ENCODE measurements at regions not wholly inside any gene's neighbourhood (a gene's known extent, or its start where the extent isn't known, plus 50 kb on each side); places are given as distances from the start of the nearest gene placed in this dataset.

DNA sequence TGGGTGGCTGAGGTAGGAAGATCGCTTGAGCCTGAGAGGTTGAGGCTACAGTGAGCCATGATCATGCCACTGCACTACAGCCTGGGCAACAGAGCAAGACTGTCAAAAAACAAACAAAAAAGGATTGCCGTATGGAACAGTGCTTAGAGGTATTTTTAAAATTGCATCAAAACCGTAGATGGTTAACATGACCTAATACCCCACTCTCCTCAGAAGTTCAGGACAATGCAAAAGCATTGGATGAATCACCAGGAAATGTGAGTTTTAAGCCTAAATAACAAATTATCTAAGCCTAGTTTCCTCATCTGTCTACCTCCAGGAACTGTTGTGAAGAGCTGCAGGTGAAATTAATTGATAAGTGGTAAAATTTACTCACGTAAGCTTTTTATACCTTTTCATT is 123.8 kb upstream of the ID4 start:
- TF ChIP-seq, protein P1, sequence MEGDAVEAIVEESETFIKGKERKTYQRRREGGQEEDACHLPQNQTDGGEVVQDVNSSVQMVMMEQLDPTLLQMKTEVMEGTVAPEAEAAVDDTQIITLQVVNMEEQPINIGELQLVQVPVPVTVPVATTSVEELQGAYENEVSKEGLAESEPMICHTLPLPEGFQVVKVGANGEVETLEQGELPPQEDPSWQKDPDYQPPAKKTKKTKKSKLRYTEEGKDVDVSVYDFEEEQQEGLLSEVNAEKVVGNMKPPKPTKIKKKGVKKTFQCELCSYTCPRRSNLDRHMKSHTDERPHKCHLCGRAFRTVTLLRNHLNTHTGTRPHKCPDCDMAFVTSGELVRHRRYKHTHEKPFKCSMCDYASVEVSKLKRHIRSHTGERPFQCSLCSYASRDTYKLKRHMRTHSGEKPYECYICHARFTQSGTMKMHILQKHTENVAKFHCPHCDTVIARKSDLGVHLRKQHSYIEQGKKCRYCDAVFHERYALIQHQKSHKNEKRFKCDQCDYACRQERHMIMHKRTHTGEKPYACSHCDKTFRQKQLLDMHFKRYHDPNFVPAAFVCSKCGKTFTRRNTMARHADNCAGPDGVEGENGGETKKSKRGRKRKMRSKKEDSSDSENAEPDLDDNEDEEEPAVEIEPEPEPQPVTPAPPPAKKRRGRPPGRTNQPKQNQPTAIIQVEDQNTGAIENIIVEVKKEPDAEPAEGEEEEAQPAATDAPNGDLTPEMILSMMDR (IDR thresholded peaks at IDR 0.05; ENCODE audit: poor library complexity, severe bottlenecking), result no peak
- ATAC-seq (ENCODE audit: low read depth), result no peak
- no peak for DNase-seq (ENCODE audit: low spot score)
- Histone ChIP-seq H3K27ac (ENCODE audit: poor library complexity, severe bottlenecking) (no peak overlapping the region), H3K4me3 (ENCODE audit: severe bottlenecking) (no peak overlapping the region), H3K4me1 (ENCODE audit: insufficient read depth, poor library complexity, severe bottlenecking) (no peaks in the 10 kb centered on the region), H3K27me3 (ENCODE audit: insufficient read depth, poor library complexity, severe bottlenecking) (no peaks in the 10 kb centered on the region), H3K9me3 (ENCODE audit: severe bottlenecking) (no peaks in the 10 kb centered on the region), H3K36me3 (ENCODE audit: low read depth) (no peaks in the 10 kb centered on the region)

DNA sequence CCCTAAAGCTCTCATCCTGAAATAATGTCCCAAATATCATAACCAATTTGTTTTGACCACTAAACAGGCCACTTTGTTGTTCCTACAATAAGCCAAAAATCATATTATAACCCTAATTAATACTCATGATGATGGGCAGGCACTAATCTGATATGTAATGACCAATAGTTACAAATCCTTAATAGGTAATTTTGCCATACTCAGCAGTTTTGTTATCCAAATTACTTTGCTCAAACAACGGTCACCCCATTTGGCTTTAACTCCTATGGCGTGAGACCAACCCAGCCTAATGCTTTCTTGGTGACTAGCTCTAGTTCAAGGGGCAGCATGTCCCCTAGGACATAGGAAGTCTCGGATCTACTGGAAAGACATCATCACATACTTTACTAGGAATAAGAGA is 123.2 kb upstream of the ID4 start:
- no peaks in the 10 kb centered on the region for H3K36me3 ChIP-seq (ENCODE audit: low read depth)
- DNase-seq (ENCODE audit: low spot score), result no peak
- H3K27me3 ChIP-seq (ENCODE audit: insufficient read depth, poor library complexity, severe bottlenecking), result no peaks in the 10 kb centered on the region
- no peaks in the 10 kb centered on the region for H3K9me3 ChIP-seq (ENCODE audit: severe bottlenecking)
- ATAC-seq (ENCODE audit: low read depth), result no peak
- no peak overlapping the region for H3K27ac ChIP-seq (ENCODE audit: poor library complexity, severe bottlenecking)
- no peaks in the 10 kb centered on the region for H3K4me1 ChIP-seq (ENCODE audit: insufficient read depth, poor library complexity, severe bottlenecking)
- no peak overlapping the region for H3K4me3 ChIP-seq (ENCODE audit: severe bottlenecking)
- TF ChIP-seq, protein P1 (IDR thresholded peaks at IDR 0.05; ENCODE audit: poor library complexity, severe bottlenecking), result no peak

DNA sequence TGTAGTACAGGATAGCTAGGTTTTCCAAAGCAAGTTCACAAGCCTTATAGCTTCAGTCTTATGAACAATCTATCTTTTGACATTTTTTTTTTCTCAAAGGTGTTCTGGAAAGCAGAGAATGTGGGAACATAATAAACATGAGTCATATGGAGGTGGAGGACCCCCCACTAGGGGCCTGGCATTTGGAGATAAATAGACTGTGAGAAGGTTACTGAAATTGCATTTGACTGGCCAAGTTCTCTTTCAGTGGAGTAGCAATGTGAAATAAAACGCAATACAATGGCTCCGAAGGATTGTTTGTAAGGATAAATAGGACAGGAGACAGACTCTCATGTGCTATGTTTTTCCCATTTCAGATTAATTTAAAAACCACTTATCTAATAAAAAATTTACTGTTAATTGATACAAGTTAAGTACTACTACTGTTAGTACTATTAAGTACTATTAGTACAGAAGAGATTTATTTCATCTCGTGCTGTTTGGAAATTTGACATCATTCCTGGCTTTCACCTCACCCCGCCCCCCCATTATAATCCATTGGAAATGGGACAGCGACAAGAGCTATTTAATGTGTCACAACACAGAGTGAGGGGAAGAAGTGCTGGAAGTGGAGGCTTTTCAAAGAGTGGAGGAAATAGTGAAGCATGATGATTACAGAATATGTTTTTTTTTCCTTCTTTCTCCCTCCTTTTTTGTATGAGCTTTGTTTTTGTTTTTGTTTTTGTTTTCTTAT is 122.6 kb upstream of the ID4 start:
- DNase-seq (ENCODE audit: low spot score), result no peak
- no peak overlapping the region for H3K4me3 ChIP-seq (ENCODE audit: severe bottlenecking)
- no peak for ATAC-seq (ENCODE audit: low read depth)
- no peaks in the 10 kb centered on the region for H3K36me3 ChIP-seq (ENCODE audit: low read depth)
- no peak overlapping the region for H3K27ac ChIP-seq (ENCODE audit: poor library complexity, severe bottlenecking)
- H3K9me3 ChIP-seq (ENCODE audit: severe bottlenecking), result no peaks in the 10 kb centered on the region
- H3K27me3 ChIP-seq (ENCODE audit: insufficient read depth, poor library complexity, severe bottlenecking), result no peaks in the 10 kb centered on the region
- no peaks in the 10 kb centered on the region for H3K4me1 ChIP-seq (ENCODE audit: insufficient read depth, poor library complexity, severe bottlenecking)
- TF ChIP-seq, protein P1 (IDR thresholded peaks at IDR 0.05; ENCODE audit: poor library complexity, severe bottlenecking), result no peak

DNA sequence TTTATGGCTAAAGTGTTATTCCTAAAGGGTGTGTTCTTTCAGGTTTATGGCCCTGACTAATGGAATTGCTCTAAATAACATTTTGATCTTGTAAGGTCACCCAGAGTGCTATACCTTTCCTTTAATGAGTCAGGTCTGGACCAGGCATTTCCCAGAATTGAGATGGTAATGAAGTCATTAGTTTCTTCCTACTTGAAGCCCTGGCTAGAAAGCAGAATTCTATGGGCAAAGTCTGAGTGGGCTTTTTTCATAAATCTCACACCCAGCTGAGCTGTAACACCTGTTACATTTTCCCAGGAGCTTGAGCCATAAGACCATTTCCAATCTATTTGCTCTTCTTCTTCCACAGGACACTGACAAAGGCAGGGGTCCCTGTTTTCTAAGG is 122.0 kb upstream of the ID4 start:
- no peaks in the 10 kb centered on the region for H3K27me3 ChIP-seq (ENCODE audit: insufficient read depth, poor library complexity, severe bottlenecking)
- ATAC-seq (ENCODE audit: low read depth) (no peak), DNase-seq (ENCODE audit: low spot score) (no peak)
- no peak overlapping the region for H3K4me3 ChIP-seq (ENCODE audit: severe bottlenecking)
- H3K27ac ChIP-seq (ENCODE audit: poor library complexity, severe bottlenecking), result no peak overlapping the region
- H3K36me3 ChIP-seq (ENCODE audit: low read depth), result no peaks in the 10 kb centered on the region
- no peaks in the 10 kb centered on the region for H3K9me3 ChIP-seq (ENCODE audit: severe bottlenecking)
- H3K4me1 ChIP-seq (ENCODE audit: insufficient read depth, poor library complexity, severe bottlenecking), result no peaks in the 10 kb centered on the region
- TF ChIP-seq, protein P1 (IDR thresholded peaks at IDR 0.05; ENCODE audit: poor library complexity, severe bottlenecking), result no peak

DNA sequence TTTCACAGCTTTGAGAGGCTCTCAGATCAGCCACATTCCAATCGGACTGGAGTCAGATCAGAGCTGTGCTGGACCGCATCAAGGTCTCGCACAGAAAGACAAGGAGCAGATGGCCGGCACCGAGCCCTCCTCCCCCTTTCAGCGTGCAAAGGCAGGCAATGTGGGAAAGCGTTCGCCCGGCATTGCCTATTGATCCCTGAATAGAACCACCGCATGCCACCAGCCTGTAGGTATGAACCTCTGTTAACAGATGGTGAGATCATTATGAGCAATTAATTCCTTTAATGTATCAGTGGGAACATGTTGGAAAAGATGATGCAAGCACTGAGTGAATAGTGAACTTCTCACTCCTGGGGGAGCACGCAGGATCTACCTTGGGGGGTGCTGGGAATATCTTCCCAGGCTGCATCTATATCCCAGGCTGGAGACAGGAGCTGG is 117.5 kb upstream of the ID4 start:
- TF ChIP-seq, protein P1 (IDR thresholded peaks at IDR 0.05; ENCODE audit: poor library complexity, severe bottlenecking), result no peak
- Histone ChIP-seq H3K4me1 (ENCODE audit: insufficient read depth, poor library complexity, severe bottlenecking) (no peaks in the 10 kb centered on the region), H3K27ac (ENCODE audit: poor library complexity, severe bottlenecking) (no peak overlapping the region), H3K9me3 (ENCODE audit: severe bottlenecking) (no peaks in the 10 kb centered on the region), H3K4me3 (ENCODE audit: severe bottlenecking) (no peak overlapping the region), H3K36me3 (ENCODE audit: low read depth) (no peaks in the 10 kb centered on the region), H3K27me3 (ENCODE audit: insufficient read depth, poor library complexity, severe bottlenecking) (no peaks in the 10 kb centered on the region)
- no peak for DNase-seq (ENCODE audit: low spot score)
- ATAC-seq (ENCODE audit: low read depth), result no peak

Measured in RWPE2 (cell line).